HCT116 (cell line): ENCODE measurements at regions not wholly inside any gene's neighbourhood (a gene's known extent, or its start where the extent isn't known, plus 50 kb on each side); places are given as distances from the start of the nearest gene placed in this dataset.

Source experiments
- ATAC-seq: fragments of 200-7000 bp; cut with Tn5 transposase; 2 replicates; pipeline ENCODE4 v1.9.1; 2020; ENCODE audit warnings: mild to moderate bottlenecking, moderate library complexity
- BruUV-seq: library from RNA; stranded (reverse); fragments of 400-500 nt; replicated peaks from 2 replicates; lab custom pipeline; 2021; lab: Mats Ljungman, UMichigan
- CTCF ChIA-PET: fragments of 300-600 bp; sonication (Branson Sonifier 250); formaldehyde crosslinking; loops from one replicate; lab custom pipeline; 2021; ENCODE audit warnings: antibody characterized with exemption; lab: Charles Lee
- POLR2A ChIA-PET: fragments of 300-600, 350-600 bp; sonication (Branson Sonifier 250); formaldehyde crosslinking; loops from one replicate; lab custom pipeline; 2021; ENCODE audit warnings: antibody characterized with exemption; lab: Charles Lee
- RAD21 ChIA-PET, 2 experiments: fragments of 300-600 bp; sonication (Branson Sonifier 250); formaldehyde crosslinking; loops; one replicate each; lab custom pipeline; 2023; ENCODE audit warnings: low total read pairs in 2 of 2; ENCODE audit not compliant: uncharacterized antibody in 2 of 2, unreplicated experiment in 2 of 2, low non-redundant PET in 1 of 2; lab: Charles Lee
- DNase-seq: peaks from one replicate; pipeline ENCODE4 v3.0.0-alpha.2; 2010; ENCODE audit warnings: low read depth, low spot score
- H2AFZ ChIP-seq: fragments of 200-600 bp; shearing (Covaris generic), sonication (generic); 2 replicates; pipeline ENCODE4 v1.6.1; 2017; ENCODE audit warnings: low read depth, mixed run types, mixed read lengths, antibody characterized with exemption, low read length; ENCODE audit not compliant: poor library complexity, severe bottlenecking
- H3K27ac ChIP-seq: 2 replicates; pipeline ENCODE4 v1.5.1; 2012; ENCODE audit warnings: low read depth, low read length
- H3K27me3 ChIP-seq: fragments of 200-600 bp; sonication (generic); 2 replicates; pipeline ENCODE4 v1.6.1; 2016; ENCODE audit warnings: mixed run types, low read length, mixed read lengths; ENCODE audit not compliant: insufficient read depth
- H3K36me3 ChIP-seq, 2 experiments: fragments of 200-500 bp in 1 of 2; fragments of 200-600 bp in 1 of 2; sonication (Bioruptor generic) in 1 of 2; sonication (generic) in 1 of 2; 2 replicates each; pipeline versions ENCODE4 v1.5.1 to v1.6.1; 2014 to 2016; ENCODE audit warnings: low read length in 2 of 2, inconsistent platforms in 1 of 2, mixed read lengths in 1 of 2, mixed run types in 1 of 2; ENCODE audit not compliant: insufficient read depth in 2 of 2, control insufficient read depth in 1 of 2
- H3K4me1 ChIP-seq, 2 experiments: fragments of 200-600 bp in 1 of 2; sonication (generic) in 1 of 2; 2 replicates each; pipeline versions ENCODE4 v1.5.1 to v1.6.1; 2012 to 2017; ENCODE audit warnings: low read length in 2 of 2, inconsistent platforms in 1 of 2, mild to moderate bottlenecking in 1 of 2, mixed read lengths in 1 of 2, mixed run types in 1 of 2, moderate library complexity in 1 of 2; ENCODE audit not compliant: insufficient read depth in 2 of 2, control insufficient read depth in 1 of 2
- H3K4me2 ChIP-seq: fragments of 200-600 bp; sonication (generic); 2 replicates; pipeline ENCODE4 v1.6.1; 2017; ENCODE audit warnings: mixed run types, low read length, mixed read lengths
- H3K4me3 ChIP-seq, 2 experiments: fragments of 200-600 bp in 1 of 2; sonication (generic) in 1 of 2; replicated peaks in 1 of 2; 2 replicates each; pipeline ENCODE4 v1.5.1; 2011 to 2016; ENCODE audit warnings: low read length in 2 of 2, control low read depth in 1 of 2, low read depth in 1 of 2, mild to moderate bottlenecking in 1 of 2, mixed read lengths in 1 of 2, mixed run types in 1 of 2
- H3K79me2 ChIP-seq: fragments of 200-600 bp; sonication (generic); 2 replicates; pipeline ENCODE4 v1.6.1; 2017; ENCODE audit warnings: mild to moderate bottlenecking, mixed run types, low read length, moderate library complexity, mixed read lengths; ENCODE audit not compliant: insufficient read depth
- H3K9ac ChIP-seq: fragments of 200-600 bp; sonication (generic); 2 replicates; pipeline ENCODE4 v1.6.1; 2016; ENCODE audit warnings: low read length, mixed read lengths
- H3K9me2 ChIP-seq: fragments of 200-600 bp; sonication (generic), shearing (Covaris generic); 2 replicates; pipeline ENCODE4 v1.6.1; 2017; ENCODE audit warnings: mixed run types, mild to moderate bottlenecking, moderate library complexity; ENCODE audit not compliant: insufficient read depth
- H3K9me3 ChIP-seq, 2 experiments: fragments of 200-500 bp in 1 of 2; fragments of 200-600 bp in 1 of 2; sonication (Bioruptor generic) in 1 of 2; sonication (generic) in 1 of 2; 2 replicates each; pipeline ENCODE4 v1.6.1; 2014 to 2017; ENCODE audit warnings: low read length in 2 of 2, mixed read lengths in 2 of 2, inconsistent platforms in 1 of 2, low read depth in 1 of 2, mild to moderate bottlenecking in 1 of 2, mixed run types in 1 of 2, moderate library complexity in 1 of 2; ENCODE audit not compliant: control insufficient read depth in 1 of 2, insufficient read depth in 1 of 2
- H4K20me1 ChIP-seq: fragments of 200-600 bp; sonication (generic), shearing (Covaris generic); 2 replicates; pipeline ENCODE4 v1.6.1; 2017; ENCODE audit warnings: mixed run types, mild to moderate bottlenecking, moderate library complexity; ENCODE audit not compliant: insufficient read depth
- ATF3 ChIP-seq: IDR thresholded peaks from 2 replicates; pipeline ENCODE4 v1.6.1; 2012
- CBX3 ChIP-seq: IDR thresholded peaks from 2 replicates; pipeline ENCODE4 v1.6.1; 2012; ENCODE audit warnings: low read depth
- CEBPB ChIP-seq: IDR thresholded peaks from 2 replicates; pipeline ENCODE4 v1.6.1; 2012; ENCODE audit warnings: low read depth
- CTCF ChIP-seq, 3 experiments: fragments of 200-600 bp in 1 of 3; sonication (generic) in 1 of 3; IDR thresholded peaks in 2 of 3; conservative IDR thresholded peaks in 1 of 3; 2 replicates each; pipeline ENCODE4 v1.5.1; 2012 to 2017; ENCODE audit warnings: low read depth in 2 of 3, low read length in 2 of 3, antibody characterized with exemption in 1 of 3, borderline replicate concordance in 1 of 3, control low read depth in 1 of 3, mild to moderate bottlenecking in 1 of 3, mixed read lengths in 1 of 3, mixed run types in 1 of 3, moderate library complexity in 1 of 3; ENCODE audit not compliant: insufficient read depth in 1 of 3
- ELF1 ChIP-seq: IDR thresholded peaks from 2 replicates; pipeline ENCODE4 v1.6.1; 2012; ENCODE audit warnings: low read depth, borderline replicate concordance
- EZH2phosphoT487 ChIP-seq: fragments of 200-600 bp; IDR thresholded peaks from 2 replicates; pipeline ENCODE4 v1.6.1; 2018; ENCODE audit warnings: antibody characterized with exemption, borderline replicate concordance
- MAX ChIP-seq: IDR thresholded peaks from 2 replicates; pipeline ENCODE4 v1.6.1; 2012
- POLR2A ChIP-seq: IDR thresholded peaks from 2 replicates; pipeline ENCODE4 v1.7.0; 2011; ENCODE audit warnings: borderline replicate concordance; ENCODE audit not compliant: insufficient read depth, insufficient read length; ENCODE audit errors: extremely low read depth
- POLR2AphosphoS5 ChIP-seq: IDR thresholded peaks from 2 replicates; pipeline ENCODE4 v1.6.1; 2011; ENCODE audit warnings: mild to moderate bottlenecking, low read depth, low read length, moderate library complexity
- RAD21 ChIP-seq: IDR thresholded peaks from 2 replicates; pipeline ENCODE4 v1.6.1; 2012; ENCODE audit warnings: low read depth, mild to moderate bottlenecking
- SP1 ChIP-seq: IDR thresholded peaks from 2 replicates; pipeline ENCODE4 v1.6.1; 2012; ENCODE audit warnings: low read depth
- SRF ChIP-seq: IDR thresholded peaks from 2 replicates; pipeline ENCODE4 v1.6.1; 2012; ENCODE audit warnings: low read depth
- ZFX ChIP-seq: fragments of 450-650 bp; IDR thresholded peaks from 2 replicates; pipeline ENCODE4 v1.6.1; 2017
- ZNF274 ChIP-seq: fragments of 200-500 bp; sonication (Bioruptor generic); IDR thresholded peaks from 2 replicates; pipeline ENCODE4 v1.6.1; 2014; ENCODE audit warnings: mild to moderate bottlenecking, low read depth, low read length, inconsistent platforms
- intact Hi-C: fragments of 100-400 bp; cut with micrococcal nuclease; formaldehyde crosslinking; loops from 2 replicates; pipeline ENCODE4 v1.10.0; 2022

- intact Hi-C loops, result no loop called here
- RAD21 ChIA-PET, result no interaction called here
- H3K36me3 ChIP-seq, result no peaks in the 10 kb centered on the region
- H4K20me1 ChIP-seq, result no peaks in the 10 kb centered on the region
- H3K27me3 ChIP-seq, result no peaks in the 10 kb centered on the region
- H3K9ac ChIP-seq, result no peak overlapping the region
- H3K4me2 ChIP-seq, result no peak overlapping the region
- POLR2A ChIA-PET, result no interaction called here
- no peaks in the 10 kb centered on the region for H3K4me1 ChIP-seq
- H3K9me3 ChIP-seq, result no peaks in the 10 kb centered on the region
- H3K79me2 ChIP-seq, result no peaks in the 10 kb centered on the region
- no peaks in the 10 kb centered on the region for H3K9me2 ChIP-seq
- no peak overlapping the region for H3K27ac ChIP-seq
- no TSS peak for BruUV-seq
- DNase-seq, result no peak
- ATAC-seq, result no peak
- no peak overlapping the region for H2AFZ ChIP-seq
- CTCF ChIA-PET, result no interaction called here
- no peak overlapping the region for H3K4me3 ChIP-seq
- TF ChIP-seq MAX (no peak), CBX3 (no peak), POLR2A (no peak), SRF (no peak), POLR2AphosphoS5 (no peak), CTCF (IDR thresholded peaks at IDR 0.05 in 2 of 3, conservative IDR thresholded peaks at IDR 0.05 in 1 of 3; ENCODE audit: borderline replicate concordance in 1 of 3, insufficient read depth in 1 of 3, low read depth in 2 of 3, low read length in 2 of 3) (no peak)
Measured at GRCh38 chr3:110932567-110932966, 139.0 kb upstream of the NECTIN3 start.

GRCh38 chr3:110933821-110934426 is 137.7 kb upstream of the NECTIN3 start:
- ATAC-seq (no peak), DNase-seq (no peak)
- intact Hi-C loops, result no loop called here
- H2AFZ ChIP-seq, result no peak overlapping the region
- H3K27me3 ChIP-seq, result no peaks in the 10 kb centered on the region
- H3K9me2 ChIP-seq, result no peaks in the 10 kb centered on the region
- no peaks in the 10 kb centered on the region for H3K9me3 ChIP-seq
- H3K4me2 ChIP-seq, result no peak overlapping the region
- H3K79me2 ChIP-seq, result no peaks in the 10 kb centered on the region
- H3K9ac ChIP-seq, result no peak overlapping the region
- no TSS peak for BruUV-seq
- ChIA-PET CTCF (no interaction called here), RAD21 (no interaction called here), POLR2A (no interaction called here)
- no peaks in the 10 kb centered on the region for H3K36me3 ChIP-seq
- H3K4me1 ChIP-seq, result peaks cover 0 to 2% of the 10 kb centered on the region in 2 experiments; a peak in 1 of 4 replicates
- H3K4me3 ChIP-seq, result no peak overlapping the region
- no peak overlapping the region for H3K27ac ChIP-seq
- H4K20me1 ChIP-seq, result no peaks in the 10 kb centered on the region
- no peak for TF ChIP-seq CEBPB
- no peak for TF ChIP-seq ELF1
- no peak for TF ChIP-seq RAD21
- TF ChIP-seq POLR2A, result no peak
- no peak for TF ChIP-seq CTCF (IDR thresholded peaks at IDR 0.05 in 2 of 3, conservative IDR thresholded peaks at IDR 0.05 in 1 of 3; ENCODE audit: borderline replicate concordance in 1 of 3, insufficient read depth in 1 of 3, low read depth in 2 of 3, low read length in 2 of 3)
- no peak for TF ChIP-seq ATF3
- TF ChIP-seq SP1, result no peak
- no peak for TF ChIP-seq ZNF274
- TF ChIP-seq EZH2phosphoT487, result no peak
- TF ChIP-seq ZFX, result no peak
